SJSA1 (cell line): ENCODE measurements at regions not wholly inside any gene's neighbourhood (a gene's known extent, or its start where the extent isn't known, plus 50 kb on each side); places are given as distances from the start of the nearest gene placed in this dataset.

Source experiments
- DNase-seq, 2 experiments: peaks; one replicate each; pipeline ENCODE4 v3.0.0-alpha.2; 2015 to 2020; ENCODE audit warnings: low spot score in 2 of 2, low read depth in 1 of 2
- H3K27ac ChIP-seq: fragments of 250-450 bp; sonication (Bioruptor Pico); 2 replicates; pipeline ENCODE4 v1.5.1; 2020; ENCODE audit warnings: mild to moderate bottlenecking, moderate library complexity
- H3K27me3 ChIP-seq: fragments of 250-450 bp; sonication (Bioruptor Pico); replicated peaks from 2 replicates; pipeline ENCODE4 v1.5.1; 2020; ENCODE audit warnings: mild to moderate bottlenecking, moderate library complexity
- H3K36me3 ChIP-seq: fragments of 250-450 bp; sonication (Bioruptor Pico); 2 replicates; pipeline ENCODE4 v1.5.1; 2020; ENCODE audit warnings: mild to moderate bottlenecking
- H3K4me1 ChIP-seq: fragments of 250-450 bp; sonication (Bioruptor Pico); replicated peaks from 2 replicates; pipeline ENCODE4 v1.6.1; 2021; ENCODE audit warnings: mild to moderate bottlenecking
- H3K4me3 ChIP-seq: fragments of 250-450 bp; sonication (Bioruptor Pico); 2 replicates; pipeline ENCODE4 v1.5.1; 2020; ENCODE audit warnings: mild to moderate bottlenecking
- H3K9me3 ChIP-seq: fragments of 250-450 bp; sonication (Bioruptor Pico); replicated peaks from 2 replicates; pipeline ENCODE4 v1.5.1; 2020; ENCODE audit warnings: mild to moderate bottlenecking

DNA sequence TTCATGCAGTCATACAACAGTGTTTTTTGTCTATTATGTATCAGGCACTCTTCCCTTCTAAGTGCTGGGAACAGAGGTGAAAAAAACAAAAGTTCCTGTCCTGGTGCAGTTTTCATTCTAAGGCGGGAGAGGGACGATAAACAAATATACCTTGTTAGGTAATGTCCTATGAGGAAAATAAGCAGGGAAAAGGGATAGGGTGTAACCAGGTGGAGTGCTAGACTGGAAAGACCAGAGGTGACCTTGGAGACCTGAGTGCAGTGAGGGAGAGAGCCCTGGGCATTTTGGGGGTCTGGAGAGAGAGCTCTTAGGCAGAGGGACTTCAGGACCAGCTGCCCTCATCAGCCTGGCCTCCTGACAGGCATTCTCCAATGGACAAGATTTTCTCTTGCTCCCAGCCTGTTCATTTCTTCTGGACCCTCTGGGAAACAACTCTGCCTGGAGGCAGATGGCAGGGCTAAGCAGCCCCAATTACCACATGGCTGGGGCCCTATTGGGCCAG lies 97.2 kb upstream of the TJP1 start:
- Histone ChIP-seq H3K9me3 (no peaks in the 10 kb centered on the region), H3K27me3 (no peaks in the 10 kb centered on the region), H3K27ac (no peak overlapping the region), H3K4me1 (peaks cover 52% of the 10 kb centered on the region), H3K4me3 (no peak overlapping the region), H3K36me3 (no peaks in the 10 kb centered on the region)
- no peak for DNase-seq

DNA sequence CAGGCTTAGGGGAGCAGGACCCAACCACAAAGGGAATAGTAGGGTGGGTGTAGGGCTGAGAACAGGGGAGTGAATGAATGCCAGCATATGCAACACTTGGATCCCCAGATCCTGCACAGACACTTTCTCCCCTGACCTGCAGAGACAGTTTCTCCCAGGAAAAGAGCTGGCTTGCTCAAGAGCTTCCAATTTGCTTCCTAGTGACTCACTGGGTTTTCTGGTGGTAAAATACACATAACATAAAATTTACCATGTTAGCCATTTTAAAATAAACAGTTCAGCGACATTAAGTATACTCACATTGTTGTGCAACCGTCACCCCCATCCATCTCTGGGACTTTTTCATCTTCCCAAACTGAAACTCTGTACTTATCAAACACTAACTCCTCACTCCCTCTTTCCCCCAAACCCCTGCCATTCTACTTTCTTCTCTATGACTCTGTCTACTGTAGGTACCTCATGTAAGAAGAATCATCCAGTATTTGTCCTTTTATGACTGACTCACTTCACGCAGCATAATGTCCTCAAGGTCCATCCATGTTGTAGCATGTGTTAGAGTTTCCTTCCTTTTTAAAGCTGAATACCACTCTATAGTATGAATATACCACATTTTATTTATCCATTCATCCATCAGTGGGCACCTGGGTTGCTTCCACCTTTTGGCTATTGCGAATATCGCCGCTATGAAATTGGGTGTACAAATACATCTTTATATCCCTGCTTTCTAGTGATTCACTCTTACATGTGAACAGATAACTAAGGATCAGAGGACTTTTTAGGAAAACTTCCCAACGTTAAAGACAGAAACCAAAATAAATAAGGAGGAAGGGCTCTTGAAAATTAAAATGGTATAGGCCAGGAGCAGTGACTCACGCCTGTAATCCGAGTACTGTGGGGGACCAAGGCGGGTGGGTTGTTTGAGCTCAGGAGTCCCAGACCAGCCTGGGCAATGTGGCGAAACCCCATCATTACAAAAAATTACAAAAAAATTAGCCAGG lies 95.6 kb upstream of the TJP1 start:
- Histone ChIP-seq H3K9me3 (no peaks in the 10 kb centered on the region), H3K36me3 (no peaks in the 10 kb centered on the region), H3K4me3 (no peak overlapping the region; the same call in 1 of the 2 replicates), H3K27me3 (no peaks in the 10 kb centered on the region), H3K4me1 (peaks cover 51% of the 10 kb centered on the region), H3K27ac (peak overlapping the region; percentile 72)
- DNase-seq, result peak; percentile 61 to 84

DNA sequence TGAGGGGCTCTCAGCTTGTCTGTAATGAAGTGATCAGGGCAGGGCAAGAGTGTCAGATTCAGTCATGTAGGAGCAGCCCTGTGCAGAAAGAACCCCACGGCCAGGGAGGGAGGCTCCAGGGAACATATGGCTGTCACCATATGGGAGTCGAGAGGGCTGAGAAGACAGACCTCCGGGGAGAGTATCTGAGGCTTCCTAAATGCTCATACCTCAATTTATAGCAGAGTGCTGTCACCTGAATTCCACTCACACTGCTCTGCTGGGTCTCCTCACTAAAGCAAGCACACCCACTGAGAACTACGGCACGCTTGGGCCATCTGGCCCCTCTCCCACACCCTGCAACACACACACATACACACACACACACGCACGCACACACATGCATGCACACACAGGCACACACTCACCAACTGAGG lies 92.3 kb upstream of the TJP1 start:
- peaks cover 37% of the 10 kb centered on the region for H3K4me1 ChIP-seq
- H3K36me3 ChIP-seq, result no peaks in the 10 kb centered on the region
- H3K27me3 ChIP-seq, result no peaks in the 10 kb centered on the region
- H3K4me3 ChIP-seq, result no peak overlapping the region
- peaks cover 15% of the 10 kb centered on the region for H3K9me3 ChIP-seq
- no peak overlapping the region for H3K27ac ChIP-seq
- DNase-seq, result no peak

- no peak overlapping the region for H3K4me3 ChIP-seq
- peaks cover 15% of the 10 kb centered on the region for H3K9me3 ChIP-seq
- H3K36me3 ChIP-seq, result no peaks in the 10 kb centered on the region
- no peak overlapping the region for H3K27ac ChIP-seq
- no peaks in the 10 kb centered on the region for H3K27me3 ChIP-seq
- peak in 1 of 2 experiments; percentile 41 for DNase-seq
- peaks cover 37% of the 10 kb centered on the region for H3K4me1 ChIP-seq
Observed at GRCh38 chr15:29913528-29914135, 91.4 kb upstream of the TJP1 start.

- Histone ChIP-seq H3K36me3 (no peaks in the 10 kb centered on the region), H3K4me3 (no peak overlapping the region), H3K9me3 (peaks cover 15% of the 10 kb centered on the region), H3K4me1 (peaks cover 18% of the 10 kb centered on the region), H3K27ac (no peak overlapping the region), H3K27me3 (no peaks in the 10 kb centered on the region)
- no peak for DNase-seq
Observed at GRCh38 chr15:29911705-29912104, 89.4 kb upstream of the TJP1 start.

- no peak for DNase-seq
- no peak overlapping the region for H3K4me3 ChIP-seq
- H3K9me3 ChIP-seq, result peaks cover 15% of the 10 kb centered on the region
- no peak overlapping the region for H3K27ac ChIP-seq
- H3K27me3 ChIP-seq, result no peaks in the 10 kb centered on the region
- H3K36me3 ChIP-seq, result no peaks in the 10 kb centered on the region
- peaks cover 15% of the 10 kb centered on the region for H3K4me1 ChIP-seq
Observed at GRCh38 chr15:29910068-29910467, 87.8 kb upstream of the TJP1 start.

DNA sequence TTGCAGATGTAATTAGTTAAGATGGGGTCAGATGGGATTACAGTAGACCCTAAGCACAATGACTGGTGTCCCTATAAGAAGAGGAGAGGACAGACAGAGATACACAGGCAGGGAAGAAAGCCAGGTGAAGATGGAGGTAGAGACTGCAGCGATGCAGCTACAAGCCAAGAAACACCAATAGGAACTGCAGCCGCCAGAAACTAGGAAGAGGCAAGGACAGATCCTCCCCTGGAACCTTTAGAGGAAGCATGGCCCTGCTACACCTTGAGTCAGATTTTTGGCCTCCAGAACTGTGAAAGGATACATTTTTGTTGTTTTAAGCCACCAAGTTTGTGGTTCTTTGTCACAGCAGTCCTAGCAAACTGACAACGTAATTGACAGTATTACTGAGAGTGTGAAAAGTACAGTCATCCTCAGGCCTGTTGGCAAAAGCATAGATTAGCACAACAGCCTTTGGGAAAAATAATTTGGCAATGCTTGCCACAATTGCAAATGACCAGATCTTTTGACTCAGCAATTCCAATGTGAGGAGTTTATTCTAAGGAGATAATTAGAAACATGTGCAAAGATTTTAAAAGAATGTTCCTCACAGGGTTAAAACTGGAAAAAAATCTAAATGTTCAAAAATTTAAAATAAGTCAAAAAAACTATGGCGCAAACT lies 82.6 kb upstream of the TJP1 start:
- Histone ChIP-seq H3K4me3 (no peak overlapping the region), H3K36me3 (no peaks in the 10 kb centered on the region), H3K9me3 (no peaks in the 10 kb centered on the region), H3K27me3 (no peaks in the 10 kb centered on the region), H3K27ac (no peak overlapping the region), H3K4me1 (no peaks in the 10 kb centered on the region; the same call in 1 of the 2 replicates)
- no peak for DNase-seq

DNA sequence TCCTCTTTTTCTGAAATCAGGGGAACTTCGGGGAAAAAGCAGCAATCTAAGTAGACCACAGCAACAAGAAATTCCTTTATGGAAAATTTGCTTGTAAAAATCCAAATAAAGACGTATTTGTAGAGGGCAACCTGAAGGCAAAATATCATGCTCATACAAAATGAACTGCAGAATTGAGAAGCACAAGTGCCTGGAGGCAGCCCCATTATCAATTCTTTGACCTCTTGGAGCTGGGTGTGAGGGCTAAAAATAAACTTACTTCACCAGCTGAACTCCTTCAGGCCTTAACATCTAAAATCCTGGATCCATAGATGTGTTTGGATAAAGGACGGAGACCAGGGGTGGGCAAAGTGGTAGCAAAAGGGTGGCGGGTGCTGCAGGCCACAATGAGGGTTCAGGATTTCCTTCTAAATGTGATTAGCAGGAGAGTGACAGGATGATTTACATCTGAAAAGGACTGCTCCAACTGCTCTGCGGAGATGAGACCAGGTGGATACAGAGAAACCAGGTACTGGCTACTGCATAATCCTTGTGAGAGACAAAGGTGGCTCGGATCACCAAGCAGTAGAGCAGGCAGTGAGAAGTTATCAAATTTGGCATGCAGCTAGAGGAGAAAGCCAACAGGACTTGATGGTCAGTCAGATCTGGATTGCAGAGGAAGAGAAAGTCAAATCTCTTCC lies 81.7 kb upstream of the TJP1 start:
- no peak overlapping the region for H3K27ac ChIP-seq
- no peaks in the 10 kb centered on the region for H3K9me3 ChIP-seq
- no peaks in the 10 kb centered on the region for H3K36me3 ChIP-seq
- no peaks in the 10 kb centered on the region for H3K4me1 ChIP-seq
- no peaks in the 10 kb centered on the region for H3K27me3 ChIP-seq
- DNase-seq, result no peak
- no peak overlapping the region for H3K4me3 ChIP-seq

- H3K36me3 ChIP-seq, result no peaks in the 10 kb centered on the region
- H3K9me3 ChIP-seq, result no peaks in the 10 kb centered on the region
- no peaks in the 10 kb centered on the region for H3K4me1 ChIP-seq
- no peaks in the 10 kb centered on the region for H3K27me3 ChIP-seq
- no peak overlapping the region for H3K27ac ChIP-seq
- no peak overlapping the region for H3K4me3 ChIP-seq
- DNase-seq, result no peak
Observed at GRCh38 chr15:29903028-29903427, 80.8 kb upstream of the TJP1 start.

DNA sequence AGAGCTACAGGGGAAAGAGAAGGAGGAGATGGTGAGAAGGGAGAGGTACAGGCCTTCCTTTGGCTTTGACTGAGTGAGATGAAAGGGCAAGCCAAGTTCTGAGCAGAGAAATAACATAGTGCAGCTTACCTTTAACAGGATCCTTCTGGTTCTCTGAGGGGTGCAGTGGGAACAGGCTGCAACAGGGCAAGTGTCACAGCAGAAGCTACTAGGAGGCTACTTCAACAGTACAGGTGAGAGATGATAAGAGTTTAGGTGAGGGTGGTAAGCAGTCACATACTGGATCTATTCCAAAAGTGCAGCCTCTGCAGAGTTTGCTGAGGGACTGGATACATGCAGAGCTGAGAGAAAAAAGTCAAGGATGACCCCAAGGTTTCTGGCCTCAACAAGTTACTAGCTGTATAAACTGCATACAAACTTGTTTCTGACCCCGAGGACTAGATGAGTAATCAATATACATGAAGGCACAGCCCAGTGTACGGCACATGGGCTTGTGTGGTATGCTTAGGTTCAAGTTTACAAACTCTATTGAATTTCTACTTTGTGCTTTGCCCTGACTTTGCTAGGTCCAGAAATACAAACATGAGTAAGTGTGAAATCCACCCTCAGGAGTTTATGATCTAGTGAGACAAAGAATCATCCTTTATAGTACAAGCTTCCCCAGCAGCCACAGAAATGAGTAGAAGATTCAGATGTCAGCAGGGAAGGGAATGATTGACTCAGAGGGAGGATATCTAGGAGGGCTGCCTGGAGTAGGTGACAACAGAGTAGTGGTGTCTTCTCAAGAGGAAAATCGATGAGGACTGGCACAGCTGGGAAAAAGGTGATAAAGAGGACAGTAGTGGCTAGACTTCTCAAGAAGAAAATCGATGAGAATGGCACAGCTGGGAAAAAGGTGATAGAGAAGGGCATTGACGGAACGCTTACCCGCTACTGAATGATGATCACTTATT lies 78.2 kb upstream of the TJP1 start:
- Histone ChIP-seq H3K4me1 (no peaks in the 10 kb centered on the region), H3K36me3 (no peaks in the 10 kb centered on the region), H3K4me3 (no peak overlapping the region), H3K27me3 (no peaks in the 10 kb centered on the region), H3K27ac (no peak overlapping the region), H3K9me3 (no peaks in the 10 kb centered on the region; the same call in 1 of the 2 replicates)
- DNase-seq, result no peak

- no peaks in the 10 kb centered on the region for H3K27me3 ChIP-seq
- no peaks in the 10 kb centered on the region for H3K4me1 ChIP-seq
- DNase-seq, result no peak
- no peaks in the 10 kb centered on the region for H3K36me3 ChIP-seq
- H3K27ac ChIP-seq, result no peak overlapping the region
- H3K4me3 ChIP-seq, result no peak overlapping the region
- no peaks in the 10 kb centered on the region; the same call in 1 of the 2 replicates for H3K9me3 ChIP-seq
Observed at GRCh38 chr15:29896062-29896461, 73.8 kb upstream of the TJP1 start.

GRCh38 chr15:29891096-29891457 lies 68.8 kb upstream of the TJP1 start:
- DNase-seq, result no peak
- H3K27me3 ChIP-seq, result no peaks in the 10 kb centered on the region
- H3K27ac ChIP-seq, result no peak overlapping the region
- H3K9me3 ChIP-seq, result no peaks in the 10 kb centered on the region; the same call in 1 of the 2 replicates
- no peak overlapping the region for H3K4me3 ChIP-seq
- H3K36me3 ChIP-seq, result no peaks in the 10 kb centered on the region
- H3K4me1 ChIP-seq, result peaks cover 8% of the 10 kb centered on the region
